ENCODE measurements at regions not wholly inside any gene's neighbourhood (a gene's known extent, or its start where the extent isn't known, plus 50 kb on each side); places are given as distances from the start of the nearest gene placed in this dataset.
"Not testable (repeated sequence)": the region's sequence is repeated elsewhere in the genome, so short reads cannot be mapped to it uniquely, and the experiment has no call there.

DNA sequence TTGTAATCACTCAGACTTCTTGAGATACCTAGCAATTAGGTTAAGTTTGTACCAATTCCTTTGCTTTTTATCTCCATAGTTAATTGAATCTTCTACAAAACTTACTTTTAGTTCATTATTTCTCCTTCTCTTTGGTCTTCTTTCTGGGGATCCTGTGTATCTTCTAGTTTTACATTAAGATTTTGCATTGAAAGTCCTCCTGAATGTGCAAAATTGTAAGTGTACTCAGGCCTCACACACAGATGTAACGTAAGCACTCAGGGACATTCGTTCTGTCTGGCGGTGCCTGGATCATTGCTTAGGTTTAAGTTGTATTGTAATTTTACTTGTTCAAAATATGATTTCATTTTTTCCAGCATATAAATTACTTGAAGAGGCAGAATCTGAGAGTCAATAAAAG lies 222.6 kb upstream of the CPHXL start:
- Histone ChIP-seq H3K36me3 (ENCODE audit: control insufficient read depth in 1 of 2, insufficient read depth in 2 of 2, low read length in 2 of 2) (no peaks in the 10 kb centered on the region), H3K27me3 (ENCODE audit: low read depth, low read length) (no peaks in the 10 kb centered on the region), H3K9me3 (ENCODE audit: control insufficient read depth in 1 of 2, low read length in 2 of 2) (no peaks in the 10 kb centered on the region), H3K4me3 (ENCODE audit: low read depth in 1 of 2, low read length in 2 of 2) (no peak overlapping the region), H3K4me1 (ENCODE audit: control insufficient read depth in 1 of 2, insufficient read depth in 2 of 2, low read length in 2 of 2) (no peaks in the 10 kb centered on the region), H3K27ac (ENCODE audit: low read length) (no peak overlapping the region)

DNA sequence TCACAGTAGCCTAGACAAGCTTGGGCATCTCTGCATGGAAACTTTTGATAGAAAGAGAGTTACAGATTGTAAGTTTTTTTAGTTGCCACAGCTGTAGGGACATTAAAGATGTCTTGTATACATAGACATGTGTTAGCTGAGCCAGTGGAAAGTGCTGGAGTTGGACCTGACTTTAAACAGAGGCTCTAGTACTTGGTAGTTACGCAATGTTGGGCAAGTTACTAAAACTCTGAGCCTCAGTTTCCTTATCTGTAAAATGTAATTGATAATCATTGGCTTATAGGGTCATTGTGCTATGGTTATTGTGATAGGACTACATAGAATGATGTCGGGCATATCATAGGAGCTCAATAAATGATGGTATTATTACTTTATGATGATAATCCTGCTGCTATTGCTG lies 225.8 kb upstream of the CPHXL start:
- no peaks in the 10 kb centered on the region for H3K27me3 ChIP-seq (ENCODE audit: low read depth, low read length)
- no peaks in the 10 kb centered on the region for H3K4me1 ChIP-seq (ENCODE audit: control insufficient read depth in 1 of 2, insufficient read depth in 2 of 2, low read length in 2 of 2)
- H3K36me3 ChIP-seq (ENCODE audit: control insufficient read depth in 1 of 2, insufficient read depth in 2 of 2, low read length in 2 of 2) = no peaks in the 10 kb centered on the region
- peaks cover 0 to 4% of the 10 kb centered on the region in 2 donors for H3K9me3 ChIP-seq (ENCODE audit: control insufficient read depth in 1 of 2, low read length in 2 of 2)
- no peak overlapping the region for H3K4me3 ChIP-seq (ENCODE audit: low read depth in 1 of 2, low read length in 2 of 2)
- H3K27ac ChIP-seq (ENCODE audit: low read length) = no peak overlapping the region

DNA sequence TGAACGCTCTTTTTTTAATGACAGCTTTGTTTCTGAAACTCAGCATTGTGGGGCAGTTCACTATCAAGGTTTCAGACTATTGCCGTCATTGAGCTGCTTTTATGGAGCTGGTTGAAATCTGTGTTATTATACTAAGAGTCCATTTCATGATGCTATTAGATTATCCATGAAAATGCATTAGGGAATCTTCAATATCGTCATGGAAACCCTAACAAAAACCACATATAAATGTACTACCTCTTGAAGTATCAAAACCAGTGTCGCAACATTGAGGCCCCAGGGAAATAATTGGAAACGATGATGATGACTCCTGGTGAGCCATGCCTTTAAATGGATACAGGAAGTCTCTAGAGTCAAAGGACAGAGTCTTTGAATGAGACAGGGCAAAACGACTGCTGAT lies 231.6 kb upstream of the CPHXL start:
- Histone ChIP-seq H3K4me1 (ENCODE audit: control insufficient read depth in 1 of 2, insufficient read depth in 2 of 2, low read length in 2 of 2) (no peaks in the 10 kb centered on the region), H3K9me3 (ENCODE audit: control insufficient read depth in 1 of 2, low read length in 2 of 2) (peaks cover 0 to 4% of the 10 kb centered on the region in 2 donors), H3K4me3 (ENCODE audit: low read depth in 1 of 2, low read length in 2 of 2) (no peak overlapping the region), H3K27ac (ENCODE audit: low read length) (no peak overlapping the region), H3K36me3 (ENCODE audit: control insufficient read depth in 1 of 2, insufficient read depth in 2 of 2, low read length in 2 of 2) (no peaks in the 10 kb centered on the region), H3K27me3 (ENCODE audit: low read depth, low read length) (no peaks in the 10 kb centered on the region)

DNA sequence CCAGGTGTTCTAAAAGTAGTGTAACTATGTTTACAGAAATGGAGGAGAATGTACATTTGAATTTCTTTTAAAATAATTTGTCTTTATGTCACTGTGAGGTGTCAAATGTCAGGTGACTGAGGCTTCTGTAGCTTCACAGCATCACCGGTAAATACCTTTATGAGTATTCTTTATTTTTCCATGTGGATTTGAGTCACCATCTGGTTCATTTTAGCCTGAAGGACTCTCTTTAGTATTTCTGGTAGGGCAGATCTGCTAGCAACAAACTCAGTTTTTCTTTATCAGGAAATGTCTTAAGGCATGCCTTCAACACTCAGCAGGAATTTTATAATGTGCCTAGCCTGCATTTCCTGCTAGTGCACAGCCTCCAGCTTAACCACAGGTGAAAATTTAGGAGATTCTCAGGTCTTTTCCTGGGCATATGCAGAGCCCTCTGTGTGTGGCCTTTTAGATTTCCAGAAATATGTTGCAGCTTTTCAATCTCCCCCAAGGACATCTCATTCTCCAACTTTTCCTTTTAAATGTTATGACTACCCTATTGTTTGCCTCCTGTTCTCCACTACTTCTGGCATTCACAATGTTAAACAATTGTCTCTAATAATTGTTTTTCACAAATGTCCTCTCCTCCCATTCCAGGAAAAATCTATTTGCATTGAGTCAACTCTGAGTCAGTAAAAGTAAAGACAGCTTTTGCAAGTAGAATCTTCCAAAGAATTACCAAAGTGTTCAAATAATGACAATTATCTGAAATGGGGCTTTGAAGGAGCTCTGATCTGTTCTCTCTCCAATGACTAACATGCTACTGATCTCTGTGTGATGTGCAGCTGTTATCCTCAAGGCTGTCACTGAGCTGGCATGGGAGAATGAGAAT lies 239.4 kb upstream of the CPHXL start:
- H3K4me3 ChIP-seq (ENCODE audit: low read depth in 1 of 2, low read length in 2 of 2) = no peak overlapping the region
- no peak overlapping the region for H3K27ac ChIP-seq (ENCODE audit: low read length)
- H3K4me1 ChIP-seq (ENCODE audit: control insufficient read depth in 1 of 2, insufficient read depth in 2 of 2, low read length in 2 of 2) = no peaks in the 10 kb centered on the region
- no peaks in the 10 kb centered on the region for H3K27me3 ChIP-seq (ENCODE audit: low read depth, low read length)
- H3K9me3 ChIP-seq (ENCODE audit: control insufficient read depth in 1 of 2, low read length in 2 of 2) = no peaks in the 10 kb centered on the region
- H3K36me3 ChIP-seq (ENCODE audit: control insufficient read depth in 1 of 2, insufficient read depth in 2 of 2, low read length in 2 of 2) = no peaks in the 10 kb centered on the region

DNA sequence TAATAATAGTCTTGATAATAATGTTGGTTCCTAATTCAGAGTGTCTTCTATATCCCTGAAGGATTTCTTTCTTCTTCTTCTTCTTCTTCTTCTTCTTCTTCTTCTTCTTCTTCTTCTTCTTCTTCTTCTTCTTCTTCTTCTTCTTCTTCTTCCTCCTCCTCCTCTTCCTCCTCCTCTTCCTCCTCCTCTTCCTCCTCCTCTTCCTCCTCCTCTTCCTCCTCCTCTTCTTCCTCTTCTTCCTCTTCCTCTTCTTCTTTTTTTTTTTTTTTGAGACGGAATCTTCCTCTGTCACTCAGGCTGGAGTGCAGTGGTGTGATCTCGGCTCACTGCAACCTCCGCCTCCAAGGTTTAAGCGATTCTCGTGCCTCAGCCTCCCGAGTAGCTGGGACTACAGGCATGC lies 242.8 kb upstream of the CPHXL start:
- H3K4me3 ChIP-seq (ENCODE audit: low read depth in 1 of 2, low read length in 2 of 2); H3K4me1 ChIP-seq (ENCODE audit: control insufficient read depth in 1 of 2, insufficient read depth in 2 of 2, low read length in 2 of 2); H3K27me3 ChIP-seq (ENCODE audit: low read depth, low read length); H3K27ac ChIP-seq (ENCODE audit: low read length); H3K9me3 ChIP-seq (ENCODE audit: control insufficient read depth in 1 of 2, low read length in 2 of 2); H3K36me3 ChIP-seq (ENCODE audit: control insufficient read depth in 1 of 2, insufficient read depth in 2 of 2, low read length in 2 of 2): not testable (repeated sequence)

DNA sequence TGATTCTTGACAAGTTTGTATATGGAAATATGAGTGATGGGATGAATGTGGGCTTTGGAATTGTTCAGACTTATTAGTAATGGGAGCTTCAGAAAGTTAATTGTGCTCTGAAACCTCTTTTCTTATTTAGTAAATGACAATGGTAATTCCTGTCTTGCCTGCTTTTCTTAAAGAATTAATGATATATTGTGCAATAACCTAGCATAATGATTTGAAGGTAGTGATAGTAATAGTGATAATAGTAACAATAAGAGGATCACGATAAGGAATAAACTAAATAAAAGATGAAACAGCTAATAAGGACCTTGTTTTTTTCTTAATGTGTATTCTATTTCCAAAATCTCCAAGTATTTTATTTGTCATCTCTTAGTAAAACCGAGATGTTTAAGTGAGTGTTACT lies 245.0 kb upstream of the CPHXL start:
- H3K4me3 ChIP-seq (ENCODE audit: low read depth in 1 of 2, low read length in 2 of 2) = no peak overlapping the region
- no peak overlapping the region for H3K27ac ChIP-seq (ENCODE audit: low read length)
- no peaks in the 10 kb centered on the region for H3K9me3 ChIP-seq (ENCODE audit: control insufficient read depth in 1 of 2, low read length in 2 of 2)
- no peaks in the 10 kb centered on the region for H3K36me3 ChIP-seq (ENCODE audit: control insufficient read depth in 1 of 2, insufficient read depth in 2 of 2, low read length in 2 of 2)
- no peaks in the 10 kb centered on the region for H3K4me1 ChIP-seq (ENCODE audit: control insufficient read depth in 1 of 2, insufficient read depth in 2 of 2, low read length in 2 of 2)
- H3K27me3 ChIP-seq (ENCODE audit: low read depth, low read length) = no peaks in the 10 kb centered on the region

DNA sequence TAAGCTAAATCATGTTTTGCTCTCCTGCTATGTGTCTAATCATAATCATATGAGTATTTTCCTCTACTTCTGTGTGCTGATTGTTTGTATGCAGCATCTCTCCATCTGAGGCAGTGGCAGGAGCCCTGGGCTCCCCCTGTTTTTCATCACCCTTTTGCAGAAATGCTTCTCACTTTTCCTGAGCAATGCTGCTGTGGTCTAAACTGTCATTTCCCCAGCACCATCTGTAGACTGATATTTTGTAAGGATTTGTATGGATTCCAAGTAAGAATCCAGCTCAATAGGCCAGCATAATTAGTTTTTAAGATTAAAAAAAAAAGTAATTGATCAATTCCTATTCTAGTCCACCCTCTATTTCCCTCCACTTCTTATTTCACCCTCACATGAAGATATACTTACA lies 257.0 kb upstream of the CPHXL start:
- Histone ChIP-seq H3K27ac (ENCODE audit: low read length) (no peak overlapping the region), H3K4me1 (ENCODE audit: control insufficient read depth in 1 of 2, insufficient read depth in 2 of 2, low read length in 2 of 2) (no peaks in the 10 kb centered on the region), H3K36me3 (ENCODE audit: control insufficient read depth in 1 of 2, insufficient read depth in 2 of 2, low read length in 2 of 2) (no peaks in the 10 kb centered on the region), H3K27me3 (ENCODE audit: low read depth, low read length) (no peaks in the 10 kb centered on the region), H3K4me3 (ENCODE audit: low read depth in 1 of 2, low read length in 2 of 2) (no peak overlapping the region), H3K9me3 (ENCODE audit: control insufficient read depth in 1 of 2, low read length in 2 of 2) (peaks cover 0 to 7% of the 10 kb centered on the region in 2 donors)

DNA sequence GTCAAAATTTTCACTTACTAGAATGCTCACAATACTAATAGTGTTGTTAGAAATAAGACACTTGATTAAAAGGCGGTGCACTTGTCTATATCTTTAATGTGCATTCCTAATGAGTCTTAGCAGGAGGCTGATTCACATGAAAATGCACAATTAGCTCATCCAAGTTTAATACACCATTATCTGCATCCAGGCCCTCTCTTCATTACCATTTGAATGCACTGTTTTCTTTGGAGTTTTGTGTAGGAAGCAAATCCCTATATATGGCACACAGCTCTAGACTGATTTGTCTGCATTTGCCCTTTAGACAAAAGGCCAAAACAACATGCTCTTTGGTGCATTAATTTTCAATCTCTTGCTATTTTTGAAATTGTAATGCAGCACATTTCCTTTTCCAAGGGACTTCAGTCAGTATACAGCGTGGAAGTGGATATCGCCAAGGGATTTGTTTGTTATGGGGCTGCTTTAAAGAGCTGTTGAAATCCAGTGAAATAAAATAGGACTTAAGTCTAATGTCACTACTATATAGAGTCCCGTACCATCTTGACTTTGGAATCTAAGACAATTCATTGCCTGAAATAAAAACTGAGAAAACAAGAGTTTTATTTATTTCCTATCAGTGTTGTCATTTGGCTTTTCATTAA lies 257.6 kb upstream of the CPHXL start:
- Histone ChIP-seq H3K27ac (ENCODE audit: low read length) (no peak overlapping the region), H3K36me3 (ENCODE audit: control insufficient read depth in 1 of 2, insufficient read depth in 2 of 2, low read length in 2 of 2) (no peaks in the 10 kb centered on the region), H3K27me3 (ENCODE audit: low read depth, low read length) (no peaks in the 10 kb centered on the region), H3K4me3 (ENCODE audit: low read depth in 1 of 2, low read length in 2 of 2) (no peak overlapping the region), H3K9me3 (ENCODE audit: control insufficient read depth in 1 of 2, low read length in 2 of 2) (peaks cover 0 to 7% of the 10 kb centered on the region in 2 donors), H3K4me1 (ENCODE audit: control insufficient read depth in 1 of 2, insufficient read depth in 2 of 2, low read length in 2 of 2) (no peaks in the 10 kb centered on the region)

DNA sequence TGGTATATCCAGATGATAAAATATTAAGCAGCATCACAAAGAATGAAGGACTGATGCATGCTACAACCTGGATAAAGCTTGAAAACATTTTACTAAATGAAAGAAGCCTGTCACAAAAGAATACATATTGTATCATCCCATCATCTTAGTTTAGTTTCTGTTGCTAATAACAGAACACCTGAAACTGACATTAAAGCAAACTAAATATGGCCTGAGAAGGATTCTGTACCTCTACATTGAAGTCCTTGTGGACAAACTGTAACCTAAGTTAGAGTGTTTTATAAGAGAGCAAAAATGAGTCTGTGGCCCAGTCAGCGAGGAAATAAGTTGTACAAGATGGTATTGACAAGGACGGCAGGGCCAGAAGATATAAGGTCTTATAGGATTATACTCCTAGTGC lies 261.0 kb upstream of the CPHXL start:
- peaks cover 0 to 7% of the 10 kb centered on the region in 2 donors for H3K9me3 ChIP-seq (ENCODE audit: control insufficient read depth in 1 of 2, low read length in 2 of 2)
- no peaks in the 10 kb centered on the region for H3K36me3 ChIP-seq (ENCODE audit: control insufficient read depth in 1 of 2, insufficient read depth in 2 of 2, low read length in 2 of 2)
- no peaks in the 10 kb centered on the region for H3K27me3 ChIP-seq (ENCODE audit: low read depth, low read length)
- H3K4me1 ChIP-seq (ENCODE audit: control insufficient read depth in 1 of 2, insufficient read depth in 2 of 2, low read length in 2 of 2) = no peaks in the 10 kb centered on the region
- H3K4me3 ChIP-seq (ENCODE audit: low read depth in 1 of 2, low read length in 2 of 2) = no peak overlapping the region
- no peak overlapping the region for H3K27ac ChIP-seq (ENCODE audit: low read length)

DNA sequence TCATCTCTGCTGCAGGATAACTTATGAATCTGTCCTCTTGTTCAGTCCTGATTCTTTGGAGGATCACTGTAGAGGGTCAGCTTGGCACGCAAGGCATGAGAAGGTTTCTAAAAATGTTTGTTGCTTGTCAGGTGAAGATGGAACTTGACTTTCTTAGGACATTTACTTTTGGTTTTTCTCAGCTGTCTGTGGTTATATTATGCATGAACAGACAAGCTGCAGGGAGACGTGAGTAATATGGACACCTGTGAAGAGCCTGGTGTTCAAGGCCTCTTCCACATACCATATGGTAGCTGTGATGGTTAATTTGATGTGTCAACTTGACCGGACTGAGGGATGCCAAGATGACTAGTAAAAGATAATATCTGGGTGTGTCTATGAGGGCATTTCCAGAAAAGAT lies 270.2 kb upstream of the CPHXL start:
- Histone ChIP-seq H3K27ac (ENCODE audit: low read length) (no peak overlapping the region), H3K4me3 (ENCODE audit: low read depth in 1 of 2, low read length in 2 of 2) (no peak overlapping the region), H3K4me1 (ENCODE audit: control insufficient read depth in 1 of 2, insufficient read depth in 2 of 2, low read length in 2 of 2) (no peaks in the 10 kb centered on the region), H3K27me3 (ENCODE audit: low read depth, low read length) (no peaks in the 10 kb centered on the region), H3K9me3 (ENCODE audit: control insufficient read depth in 1 of 2, low read length in 2 of 2) (no peaks in the 10 kb centered on the region), H3K36me3 (ENCODE audit: control insufficient read depth in 1 of 2, insufficient read depth in 2 of 2, low read length in 2 of 2) (no peaks in the 10 kb centered on the region)

DNA sequence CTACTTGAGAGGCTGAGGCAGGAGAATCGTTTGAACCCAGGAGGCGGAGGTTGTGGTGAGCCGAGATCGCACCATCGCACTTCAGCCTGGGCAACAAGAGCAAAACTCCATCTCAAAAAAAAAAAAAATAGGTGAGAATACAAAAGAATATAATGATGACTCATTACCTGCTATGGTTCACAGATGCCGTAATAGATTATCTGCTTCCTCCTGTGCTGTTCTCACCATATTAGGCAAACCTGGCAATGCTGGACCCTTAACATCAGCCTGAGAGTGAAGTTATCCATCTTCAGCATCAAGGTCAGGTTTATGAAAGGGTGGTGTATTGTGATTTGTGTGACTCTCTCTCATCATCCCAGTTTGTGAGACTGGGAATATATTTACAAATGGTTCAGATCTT lies 271.3 kb upstream of the CPHXL start:
- H3K9me3 ChIP-seq (ENCODE audit: control insufficient read depth in 1 of 2, low read length in 2 of 2) = no peaks in the 10 kb centered on the region
- H3K4me1 ChIP-seq (ENCODE audit: control insufficient read depth in 1 of 2, insufficient read depth in 2 of 2, low read length in 2 of 2) = no peaks in the 10 kb centered on the region
- H3K4me3 ChIP-seq (ENCODE audit: low read depth in 1 of 2, low read length in 2 of 2) = no peak overlapping the region
- no peaks in the 10 kb centered on the region for H3K36me3 ChIP-seq (ENCODE audit: control insufficient read depth in 1 of 2, insufficient read depth in 2 of 2, low read length in 2 of 2)
- no peaks in the 10 kb centered on the region for H3K27me3 ChIP-seq (ENCODE audit: low read depth, low read length)
- H3K27ac ChIP-seq (ENCODE audit: low read length) = no peak overlapping the region

DNA sequence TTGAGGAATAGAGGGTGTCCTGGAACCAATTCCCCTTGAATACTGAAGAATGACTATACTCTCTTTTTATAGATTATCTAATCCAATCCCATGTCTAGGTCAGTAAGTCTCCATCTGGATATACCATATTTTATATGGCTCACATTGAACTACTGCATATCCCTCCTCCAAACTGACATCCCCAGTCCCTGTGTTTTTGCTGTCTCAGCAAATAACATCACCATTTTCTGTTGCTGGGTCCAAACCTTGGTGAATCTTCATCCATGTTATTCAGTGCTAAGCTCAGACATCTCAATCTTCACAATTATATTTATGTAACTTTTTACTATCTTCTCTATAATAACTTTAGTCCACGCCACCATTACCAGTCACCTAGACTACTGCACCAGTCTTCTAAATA lies 269.6 kb upstream of the CNTNAP4 start:
- Histone ChIP-seq H3K27me3 (ENCODE audit: low read depth, low read length) (no peaks in the 10 kb centered on the region), H3K27ac (ENCODE audit: low read length) (no peak overlapping the region), H3K36me3 (ENCODE audit: control insufficient read depth in 1 of 2, insufficient read depth in 2 of 2, low read length in 2 of 2) (no peaks in the 10 kb centered on the region), H3K4me3 (ENCODE audit: low read depth in 1 of 2, low read length in 2 of 2) (no peak overlapping the region), H3K9me3 (ENCODE audit: control insufficient read depth in 1 of 2, low read length in 2 of 2) (no peaks in the 10 kb centered on the region), H3K4me1 (ENCODE audit: control insufficient read depth in 1 of 2, insufficient read depth in 2 of 2, low read length in 2 of 2) (no peaks in the 10 kb centered on the region)
